ENCODE measurements at regions not wholly inside any gene's neighbourhood (a gene's known extent, or its start where the extent isn't known, plus 50 kb on each side); places are given as distances from the start of the nearest gene placed in this dataset.

GRCh38 chr2:210955591-210955990 is 399.2 kb downstream of the CPS1 start:
- Mint-ChIP-seq H3K27ac (ENCODE audit: unreplicated experiment) (no peak overlapping the region), H3K4me1 (ENCODE audit: low read depth, unreplicated experiment) (no peaks in the 10 kb centered on the region), H3K4me3 (ENCODE audit: unreplicated experiment) (no peak overlapping the region), H3K9me3 (ENCODE audit: unreplicated experiment) (no peaks in the 10 kb centered on the region), H3K27me3 (ENCODE audit: unreplicated experiment) (no peaks in the 10 kb centered on the region), H3K36me3 (ENCODE audit: unreplicated experiment) (no peaks in the 10 kb centered on the region)
- TF ChIP-seq, protein P1, sequence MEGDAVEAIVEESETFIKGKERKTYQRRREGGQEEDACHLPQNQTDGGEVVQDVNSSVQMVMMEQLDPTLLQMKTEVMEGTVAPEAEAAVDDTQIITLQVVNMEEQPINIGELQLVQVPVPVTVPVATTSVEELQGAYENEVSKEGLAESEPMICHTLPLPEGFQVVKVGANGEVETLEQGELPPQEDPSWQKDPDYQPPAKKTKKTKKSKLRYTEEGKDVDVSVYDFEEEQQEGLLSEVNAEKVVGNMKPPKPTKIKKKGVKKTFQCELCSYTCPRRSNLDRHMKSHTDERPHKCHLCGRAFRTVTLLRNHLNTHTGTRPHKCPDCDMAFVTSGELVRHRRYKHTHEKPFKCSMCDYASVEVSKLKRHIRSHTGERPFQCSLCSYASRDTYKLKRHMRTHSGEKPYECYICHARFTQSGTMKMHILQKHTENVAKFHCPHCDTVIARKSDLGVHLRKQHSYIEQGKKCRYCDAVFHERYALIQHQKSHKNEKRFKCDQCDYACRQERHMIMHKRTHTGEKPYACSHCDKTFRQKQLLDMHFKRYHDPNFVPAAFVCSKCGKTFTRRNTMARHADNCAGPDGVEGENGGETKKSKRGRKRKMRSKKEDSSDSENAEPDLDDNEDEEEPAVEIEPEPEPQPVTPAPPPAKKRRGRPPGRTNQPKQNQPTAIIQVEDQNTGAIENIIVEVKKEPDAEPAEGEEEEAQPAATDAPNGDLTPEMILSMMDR (IDR thresholded peaks at IDR 0.05; ENCODE audit: partially characterized antibody, unreplicated experiment), result no peak
- no peak for DNase-seq

GRCh38 chr2:210956101-210956500 is 399.7 kb downstream of the CPS1 start:
- no peak for DNase-seq
- Mint-ChIP-seq H3K27me3 (ENCODE audit: unreplicated experiment) (no peaks in the 10 kb centered on the region), H3K36me3 (ENCODE audit: unreplicated experiment) (no peaks in the 10 kb centered on the region), H3K27ac (ENCODE audit: unreplicated experiment) (no peak overlapping the region), H3K4me1 (ENCODE audit: low read depth, unreplicated experiment) (no peaks in the 10 kb centered on the region), H3K4me3 (ENCODE audit: unreplicated experiment) (no peak overlapping the region), H3K9me3 (ENCODE audit: unreplicated experiment) (no peaks in the 10 kb centered on the region)
- TF ChIP-seq, protein P1 (IDR thresholded peaks at IDR 0.05; ENCODE audit: partially characterized antibody, unreplicated experiment), result no peak

DNA sequence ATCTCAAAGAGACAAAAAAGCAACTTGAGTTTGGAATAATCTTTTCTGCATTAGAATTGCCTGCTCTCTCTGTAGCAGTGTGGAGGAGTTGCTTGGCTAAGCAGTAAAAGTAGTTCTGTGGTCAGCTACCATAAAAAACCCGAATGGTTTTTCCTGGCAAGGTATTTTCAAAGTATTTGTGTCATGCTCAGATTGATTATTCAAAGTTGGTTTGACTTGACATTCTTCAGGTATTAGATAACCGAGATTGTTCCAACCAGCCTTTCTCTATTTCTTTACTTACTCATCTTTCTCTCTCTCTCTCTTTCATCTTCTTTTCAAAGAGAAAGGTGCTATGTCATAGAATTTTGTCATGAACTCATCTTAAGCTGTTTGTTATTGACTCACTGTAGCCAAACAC is 404.9 kb downstream of the CPS1 start:
- H3K4me3 Mint-ChIP-seq (ENCODE audit: unreplicated experiment), result no peak overlapping the region

GRCh38 chr2:210963386-210963785 is 407.0 kb downstream of the CPS1 start:
- no peaks in the 10 kb centered on the region for H3K4me1 Mint-ChIP-seq (ENCODE audit: low read depth, unreplicated experiment)
- TF ChIP-seq, protein P1 (IDR thresholded peaks at IDR 0.05; ENCODE audit: partially characterized antibody, unreplicated experiment), result no peak

More for the DNA sequence above, 404.9 kb downstream of the CPS1 start:
- Mint-ChIP-seq H3K27me3 (ENCODE audit: unreplicated experiment) (no peaks in the 10 kb centered on the region), H3K4me1 (ENCODE audit: low read depth, unreplicated experiment) (no peaks in the 10 kb centered on the region), H3K36me3 (ENCODE audit: unreplicated experiment) (no peaks in the 10 kb centered on the region), H3K27ac (ENCODE audit: unreplicated experiment) (no peak overlapping the region), H3K9me3 (ENCODE audit: unreplicated experiment) (no peaks in the 10 kb centered on the region)
- DNase-seq, result no peak
- TF ChIP-seq, protein P1 (IDR thresholded peaks at IDR 0.05; ENCODE audit: partially characterized antibody, unreplicated experiment), result no peak

DNA sequence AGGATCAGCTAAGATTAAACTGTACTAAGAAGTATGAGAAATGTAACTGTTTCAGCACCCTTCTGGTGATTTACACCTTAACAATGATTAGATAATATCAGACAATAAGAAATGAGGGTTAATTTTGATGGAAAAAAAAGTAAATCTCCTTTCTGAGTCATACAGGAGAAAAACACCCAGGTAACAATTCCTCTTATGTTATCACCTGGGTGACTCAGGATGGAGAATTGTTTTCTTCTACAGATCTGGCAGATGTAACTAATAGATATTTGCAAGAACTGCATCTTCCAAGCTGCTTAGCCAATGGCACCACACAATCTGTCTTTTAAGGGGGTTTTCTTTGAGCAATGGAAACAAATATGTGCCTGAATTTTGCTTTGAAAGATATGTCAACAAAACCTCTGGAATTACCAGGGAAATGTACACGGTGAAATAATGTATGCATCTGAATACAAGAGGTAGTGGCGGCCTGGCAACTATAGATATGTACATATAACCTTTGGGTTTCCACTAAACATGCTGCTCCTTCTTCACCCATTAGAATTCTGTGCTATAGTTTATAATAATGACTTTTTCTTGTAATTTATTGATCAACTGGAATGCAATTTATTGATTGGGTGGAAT is 407.9 kb downstream of the CPS1 start:
- no peak overlapping the region for H3K4me3 Mint-ChIP-seq (ENCODE audit: unreplicated experiment)
- no peak overlapping the region for H3K27ac Mint-ChIP-seq (ENCODE audit: unreplicated experiment)
- DNase-seq, result no peak
- no peaks in the 10 kb centered on the region for H3K27me3 Mint-ChIP-seq (ENCODE audit: unreplicated experiment)
- H3K4me1 Mint-ChIP-seq (ENCODE audit: low read depth, unreplicated experiment), result no peaks in the 10 kb centered on the region
- no peaks in the 10 kb centered on the region for H3K36me3 Mint-ChIP-seq (ENCODE audit: unreplicated experiment)
- TF ChIP-seq, protein P1 (IDR thresholded peaks at IDR 0.05; ENCODE audit: partially characterized antibody, unreplicated experiment), result no peak
- H3K9me3 Mint-ChIP-seq (ENCODE audit: unreplicated experiment), result no peaks in the 10 kb centered on the region

More at GRCh38 chr2:210963386-210963785, 407.0 kb downstream of the CPS1 start:
- Mint-ChIP-seq H3K36me3 (ENCODE audit: unreplicated experiment) (no peaks in the 10 kb centered on the region), H3K27me3 (ENCODE audit: unreplicated experiment) (no peaks in the 10 kb centered on the region), H3K4me3 (ENCODE audit: unreplicated experiment) (no peak overlapping the region), H3K27ac (ENCODE audit: unreplicated experiment) (no peak overlapping the region), H3K9me3 (ENCODE audit: unreplicated experiment) (no peaks in the 10 kb centered on the region)
- DNase-seq, result no peak

Measured in glutamatergic neuron (in vitro differentiated cells).